ENCODE measurements at regions not wholly inside any gene's neighbourhood (a gene's known extent, or its start where the extent isn't known, plus 50 kb on each side); places are given as distances from the start of the nearest gene placed in this dataset.
A peak's percentile ranks its signal among the peaks of the same experiment; 100 is the strongest.

- no peak for DNase-seq
Measured at GRCh38 chr4:24720436-24720835, 74.9 kb upstream of the SOD3 start.

- DNase-seq, result no peak
Measured at GRCh38 chr4:24720979-24721378, 74.4 kb upstream of the SOD3 start.

DNA sequence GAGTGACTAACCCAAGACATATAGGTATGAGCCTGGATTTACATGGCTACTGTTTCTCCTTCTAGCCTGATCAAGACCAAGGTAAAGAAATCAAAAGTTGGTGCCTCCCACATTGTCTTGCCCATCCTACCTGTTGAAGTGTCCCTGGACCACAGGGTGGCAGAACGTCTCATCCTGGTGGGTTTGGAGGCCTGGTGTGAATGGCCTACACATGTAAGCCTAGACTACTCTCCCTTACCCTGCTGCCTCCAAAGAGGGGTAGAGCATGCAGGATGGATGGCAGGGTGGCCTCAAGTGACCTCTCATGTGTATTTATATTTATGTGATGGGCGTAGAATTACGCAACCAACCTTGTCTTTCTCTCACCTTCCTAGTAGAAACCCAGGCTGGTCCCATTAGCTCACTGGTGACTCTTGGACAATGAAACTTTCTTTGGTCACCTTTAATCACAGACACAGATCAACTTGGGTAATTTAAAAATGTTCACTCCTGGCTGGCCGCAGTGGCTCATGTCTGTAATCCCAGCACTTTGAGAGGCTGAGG, 73.3 kb upstream of the SOD3 start:
- no peak for DNase-seq

GRCh38 chr4:24727390-24728224, 67.8 kb upstream of the SOD3 start:
- no peak for DNase-seq

- DNase-seq, result no peak
Measured at GRCh38 chr4:24729119-24729730, 66.1 kb upstream of the SOD3 start.

- DNase-seq, result no peak
Measured at GRCh38 chr4:24730256-24731001, 64.9 kb upstream of the SOD3 start.

DNA sequence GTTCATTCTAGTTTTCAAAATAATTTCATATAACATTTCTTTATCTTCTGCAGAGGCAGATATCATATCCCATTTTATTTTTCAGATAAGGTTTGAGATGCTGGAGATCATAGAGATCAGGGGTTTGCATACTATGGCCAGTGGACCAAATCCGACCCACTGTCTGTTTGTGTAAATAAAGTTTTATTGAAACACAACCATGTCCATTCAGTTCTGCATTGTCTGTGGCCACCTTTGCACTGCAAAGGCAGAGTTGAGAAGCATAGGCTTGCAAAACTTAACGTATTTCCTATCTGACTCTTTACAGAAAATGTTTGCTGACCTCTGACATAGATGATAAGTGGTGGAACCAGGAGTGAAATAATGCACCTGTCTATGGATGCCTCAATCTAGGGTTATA, 63.9 kb upstream of the SOD3 start:
- DNase-seq, result no peak

GRCh38 chr4:24734511-24734910, 60.9 kb upstream of the SOD3 start:
- DNase-seq, result no peak

GRCh38 chr4:24736066-24736465, 59.3 kb upstream of the SOD3 start:
- no peak for DNase-seq

DNA sequence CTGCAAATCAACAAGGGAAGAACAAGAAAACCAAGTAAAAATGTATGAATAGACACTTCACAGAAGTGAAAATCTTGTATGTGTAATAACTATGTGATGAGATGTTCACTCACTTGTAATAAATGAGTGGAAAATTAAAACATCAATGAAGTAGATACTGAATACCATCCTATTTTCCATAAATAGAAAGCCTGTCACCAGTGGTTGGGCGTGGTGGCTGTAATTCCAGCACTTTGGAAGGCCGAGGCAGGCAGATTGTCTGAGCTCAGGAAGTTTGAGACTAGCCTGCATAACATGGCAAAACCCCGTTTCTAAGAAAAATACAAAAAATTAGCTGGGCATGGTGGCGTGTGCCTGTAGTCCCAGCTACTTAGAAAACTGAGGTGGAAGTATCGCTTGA, 53.5 kb upstream of the SOD3 start:
- DNase-seq, result no peak

- no peak for DNase-seq
Measured at GRCh38 chr4:24742335-24742734, 53.0 kb upstream of the SOD3 start.

GRCh38 chr4:24742773-24743172, 52.6 kb upstream of the SOD3 start:
- peak; percentile 38 for DNase-seq

DNA sequence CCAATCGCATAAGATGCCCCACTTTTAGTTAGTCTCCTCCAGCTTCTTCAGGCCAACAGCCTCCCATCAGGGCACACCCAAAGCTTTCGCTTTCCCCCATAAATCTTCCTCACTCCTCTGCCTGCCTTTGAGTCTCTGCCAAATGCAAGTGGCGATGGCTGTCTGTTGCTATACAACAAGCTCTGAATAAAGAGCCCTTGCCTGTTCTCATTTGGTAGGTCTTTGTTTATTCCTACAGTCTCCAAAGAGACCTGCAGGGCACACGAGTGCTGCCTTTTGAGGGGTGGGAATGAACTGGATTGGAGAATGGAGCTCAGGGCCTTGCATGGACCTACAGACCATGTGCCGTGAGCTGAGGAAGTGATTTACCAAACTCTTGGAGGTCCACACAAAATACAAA, 52.2 kb upstream of the SOD3 start:
- no peak for DNase-seq

DNA sequence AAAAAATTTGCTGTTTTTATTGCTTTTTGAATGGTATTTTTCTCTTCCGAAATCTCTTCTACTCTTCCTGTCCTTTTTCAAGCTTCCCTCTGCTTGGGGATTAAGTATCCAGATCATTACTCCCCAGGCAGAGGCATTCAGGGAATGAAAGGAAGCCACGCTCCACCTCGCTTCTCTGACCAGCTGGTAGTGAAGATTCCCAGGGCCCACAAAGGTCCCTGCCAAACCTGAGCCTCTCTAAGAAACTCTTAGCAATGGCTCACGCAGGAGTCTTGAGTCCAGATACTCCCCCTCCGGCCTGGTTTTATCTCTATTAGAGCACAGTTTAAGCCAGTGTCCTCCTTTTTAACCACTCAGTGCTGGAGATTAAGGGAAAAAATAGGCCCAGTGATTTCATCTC, 51.4 kb upstream of the SOD3 start:
- no peak for DNase-seq

GRCh38 chr4:24745172-24745895, 50.0 kb upstream of the SOD3 start:
- DNase-seq, result no peak
